ENCODE measurements at regions not wholly inside any gene's neighbourhood (a gene's known extent, or its start where the extent isn't known, plus 50 kb on each side); places are given as distances from the start of the nearest gene placed in this dataset.

DNA sequence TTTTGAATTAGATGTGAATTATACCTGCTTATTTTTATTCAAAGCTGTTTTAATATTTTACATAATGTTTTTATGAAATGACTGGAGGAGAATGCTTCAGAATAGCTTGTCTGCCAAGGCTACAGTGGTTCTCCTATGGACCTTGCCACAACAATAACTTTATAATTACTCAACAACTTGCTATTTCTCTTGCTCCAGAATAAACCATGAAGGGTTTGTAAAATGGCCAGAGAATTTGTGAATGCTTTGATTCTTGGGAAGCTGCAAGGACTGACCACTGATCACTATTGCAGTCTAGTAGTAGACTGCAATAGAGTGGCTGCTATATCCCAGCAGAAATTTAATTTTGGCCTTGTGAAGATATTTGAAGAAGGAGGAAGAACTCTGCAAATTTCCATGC, 199.7 kb downstream of the FAT3 start (continued):
- TF ChIP-seq, protein P1, sequence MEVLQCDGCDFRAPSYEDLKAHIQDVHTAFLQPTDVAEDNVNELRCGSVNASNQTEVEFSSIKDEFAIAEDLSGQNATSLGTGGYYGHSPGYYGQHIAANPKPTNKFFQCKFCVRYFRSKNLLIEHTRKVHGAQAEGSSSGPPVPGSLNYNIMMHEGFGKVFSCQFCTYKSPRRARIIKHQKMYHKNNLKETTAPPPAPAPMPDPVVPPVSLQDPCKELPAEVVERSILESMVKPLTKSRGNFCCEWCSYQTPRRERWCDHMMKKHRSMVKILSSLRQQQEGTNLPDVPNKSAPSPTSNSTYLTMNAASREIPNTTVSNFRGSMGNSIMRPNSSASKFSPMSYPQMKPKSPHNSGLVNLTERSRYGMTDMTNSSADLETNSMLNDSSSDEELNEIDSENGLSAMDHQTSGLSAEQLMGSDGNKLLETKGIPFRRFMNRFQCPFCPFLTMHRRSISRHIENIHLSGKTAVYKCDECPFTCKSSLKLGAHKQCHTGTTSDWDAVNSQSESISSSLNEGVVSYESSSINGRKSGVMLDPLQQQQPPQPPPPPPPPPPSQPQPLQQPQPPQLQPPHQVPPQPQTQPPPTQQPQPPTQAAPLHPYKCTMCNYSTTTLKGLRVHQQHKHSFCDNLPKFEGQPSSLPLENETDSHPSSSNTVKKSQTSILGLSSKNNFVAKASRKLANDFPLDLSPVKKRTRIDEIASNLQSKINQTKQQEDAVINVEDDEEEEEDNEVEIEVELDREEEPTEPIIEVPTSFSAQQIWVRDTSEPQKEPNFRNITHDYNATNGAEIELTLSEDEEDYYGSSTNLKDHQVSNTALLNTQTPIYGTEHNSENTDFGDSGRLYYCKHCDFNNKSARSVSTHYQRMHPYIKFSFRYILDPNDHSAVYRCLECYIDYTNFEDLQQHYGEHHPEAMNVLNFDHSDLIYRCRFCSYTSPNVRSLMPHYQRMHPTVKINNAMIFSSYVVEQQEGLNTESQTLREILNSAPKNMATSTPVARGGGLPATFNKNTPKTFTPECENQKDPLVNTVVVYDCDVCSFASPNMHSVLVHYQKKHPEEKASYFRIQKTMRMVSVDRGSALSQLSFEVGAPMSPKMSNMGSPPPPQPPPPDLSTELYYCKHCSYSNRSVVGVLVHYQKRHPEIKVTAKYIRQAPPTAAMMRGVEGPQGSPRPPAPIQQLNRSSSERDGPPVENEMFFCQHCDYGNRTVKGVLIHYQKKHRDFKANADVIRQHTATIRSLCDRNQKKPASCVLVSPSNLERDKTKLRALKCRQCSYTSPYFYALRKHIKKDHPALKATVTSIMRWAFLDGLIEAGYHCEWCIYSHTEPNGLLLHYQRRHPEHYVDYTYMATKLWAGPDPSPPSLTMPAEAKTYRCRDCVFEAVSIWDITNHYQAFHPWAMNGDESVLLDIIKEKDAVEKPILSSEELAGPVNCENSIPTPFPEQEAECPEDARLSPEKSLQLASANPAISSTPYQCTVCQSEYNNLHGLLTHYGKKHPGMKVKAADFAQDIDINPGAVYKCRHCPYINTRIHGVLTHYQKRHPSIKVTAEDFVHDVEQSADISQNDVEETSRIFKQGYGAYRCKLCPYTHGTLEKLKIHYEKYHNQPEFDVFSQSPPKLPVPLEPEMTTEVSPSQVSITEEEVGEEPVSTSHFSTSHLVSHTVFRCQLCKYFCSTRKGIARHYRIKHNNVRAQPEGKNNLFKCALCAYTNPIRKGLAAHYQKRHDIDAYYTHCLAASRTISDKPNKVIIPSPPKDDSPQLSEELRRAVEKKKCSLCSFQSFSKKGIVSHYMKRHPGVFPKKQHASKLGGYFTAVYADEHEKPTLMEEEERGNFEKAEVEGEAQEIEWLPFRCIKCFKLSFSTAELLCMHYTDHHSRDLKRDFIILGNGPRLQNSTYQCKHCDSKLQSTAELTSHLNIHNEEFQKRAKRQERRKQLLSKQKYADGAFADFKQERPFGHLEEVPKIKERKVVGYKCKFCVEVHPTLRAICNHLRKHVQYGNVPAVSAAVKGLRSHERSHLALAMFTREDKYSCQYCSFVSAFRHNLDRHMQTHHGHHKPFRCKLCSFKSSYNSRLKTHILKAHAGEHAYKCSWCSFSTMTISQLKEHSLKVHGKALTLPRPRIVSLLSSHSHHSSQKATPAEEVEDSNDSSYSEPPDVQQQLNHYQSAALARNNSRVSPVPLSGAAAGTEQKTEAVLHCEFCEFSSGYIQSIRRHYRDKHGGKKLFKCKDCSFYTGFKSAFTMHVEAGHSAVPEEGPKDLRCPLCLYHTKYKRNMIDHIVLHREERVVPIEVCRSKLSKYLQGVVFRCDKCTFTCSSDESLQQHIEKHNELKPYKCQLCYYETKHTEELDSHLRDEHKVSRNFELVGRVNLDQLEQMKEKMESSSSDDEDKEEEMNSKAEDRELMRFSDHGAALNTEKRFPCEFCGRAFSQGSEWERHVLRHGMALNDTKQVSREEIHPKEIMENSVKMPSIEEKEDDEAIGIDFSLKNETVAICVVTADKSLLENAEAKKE (CRISPR knock-in tag; IDR thresholded peaks at IDR 0.05), result no peak
- TF ChIP-seq, protein P2, sequence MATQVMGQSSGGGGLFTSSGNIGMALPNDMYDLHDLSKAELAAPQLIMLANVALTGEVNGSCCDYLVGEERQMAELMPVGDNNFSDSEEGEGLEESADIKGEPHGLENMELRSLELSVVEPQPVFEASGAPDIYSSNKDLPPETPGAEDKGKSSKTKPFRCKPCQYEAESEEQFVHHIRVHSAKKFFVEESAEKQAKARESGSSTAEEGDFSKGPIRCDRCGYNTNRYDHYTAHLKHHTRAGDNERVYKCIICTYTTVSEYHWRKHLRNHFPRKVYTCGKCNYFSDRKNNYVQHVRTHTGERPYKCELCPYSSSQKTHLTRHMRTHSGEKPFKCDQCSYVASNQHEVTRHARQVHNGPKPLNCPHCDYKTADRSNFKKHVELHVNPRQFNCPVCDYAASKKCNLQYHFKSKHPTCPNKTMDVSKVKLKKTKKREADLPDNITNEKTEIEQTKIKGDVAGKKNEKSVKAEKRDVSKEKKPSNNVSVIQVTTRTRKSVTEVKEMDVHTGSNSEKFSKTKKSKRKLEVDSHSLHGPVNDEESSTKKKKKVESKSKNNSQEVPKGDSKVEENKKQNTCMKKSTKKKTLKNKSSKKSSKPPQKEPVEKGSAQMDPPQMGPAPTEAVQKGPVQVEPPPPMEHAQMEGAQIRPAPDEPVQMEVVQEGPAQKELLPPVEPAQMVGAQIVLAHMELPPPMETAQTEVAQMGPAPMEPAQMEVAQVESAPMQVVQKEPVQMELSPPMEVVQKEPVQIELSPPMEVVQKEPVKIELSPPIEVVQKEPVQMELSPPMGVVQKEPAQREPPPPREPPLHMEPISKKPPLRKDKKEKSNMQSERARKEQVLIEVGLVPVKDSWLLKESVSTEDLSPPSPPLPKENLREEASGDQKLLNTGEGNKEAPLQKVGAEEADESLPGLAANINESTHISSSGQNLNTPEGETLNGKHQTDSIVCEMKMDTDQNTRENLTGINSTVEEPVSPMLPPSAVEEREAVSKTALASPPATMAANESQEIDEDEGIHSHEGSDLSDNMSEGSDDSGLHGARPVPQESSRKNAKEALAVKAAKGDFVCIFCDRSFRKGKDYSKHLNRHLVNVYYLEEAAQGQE (IDR thresholded peaks at IDR 0.05; ENCODE audit: unreplicated experiment), result no peak
- TF ChIP-seq EZH2 (IDR thresholded peaks at IDR 0.05; ENCODE audit: low read depth, unreplicated experiment), result no peak
- no peak for TF ChIP-seq ZNF331 (CRISPR knock-in tag; IDR thresholded peaks at IDR 0.05; ENCODE audit: low read depth)

DNA sequence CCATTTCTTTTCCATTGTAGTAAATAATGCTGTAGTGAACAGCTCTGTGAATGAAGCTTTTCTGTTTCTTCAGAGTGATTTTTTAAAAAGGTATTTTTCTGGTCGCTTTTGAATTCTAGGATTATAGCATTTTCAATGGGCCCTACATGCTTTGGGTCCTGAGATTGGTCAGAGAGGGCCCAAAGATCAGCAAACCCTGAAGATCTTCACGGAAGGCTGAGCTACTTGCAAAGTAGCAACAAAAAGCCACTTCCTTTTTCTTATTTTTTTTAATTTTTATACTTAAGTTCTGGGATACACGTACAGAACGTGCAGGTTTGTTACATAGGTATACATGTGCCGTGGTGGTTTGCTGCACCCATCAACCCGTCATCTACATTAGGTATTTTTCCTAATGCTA, 200.5 kb downstream of the FAT3 start:
- Histone ChIP-seq H3F3A (replicated peaks; ENCODE audit: low read depth) (no peaks in the 10 kb centered on the region), H2AFZ (no peak overlapping the region), H3K79me2 (replicated peaks; ENCODE audit: insufficient read depth) (peaks cover 92% of the 10 kb centered on the region), H3K4me2 (no peak overlapping the region), H4K20me1 (replicated peaks; ENCODE audit: insufficient read depth) (no peaks in the 10 kb centered on the region), H3K36me3 (ENCODE audit: insufficient read depth) (0 out of 2 replicates have a peak, but pooled peaks cover 3% of the 10 kb centered on the region), H3K4me3 (no peak overlapping the region), H3K27ac (ENCODE audit: low read depth) (no peak overlapping the region), H3K9me2 (ENCODE audit: insufficient read depth) (no peaks in the 10 kb centered on the region), H3K27me3 (ENCODE audit: insufficient read depth) (no peaks in the 10 kb centered on the region), H3K4me1 (ENCODE audit: insufficient read depth) (no peaks in the 10 kb centered on the region)
- Mint-ChIP-seq H3K9me3 (peaks cover 41% of the 10 kb centered on the region), H3K27me3 (ENCODE audit: insufficient read depth, low read depth, poor library complexity) (peaks cover 5% of the 10 kb centered on the region), H3K36me3 (ENCODE audit: low read depth) (peaks cover 55% of the 10 kb centered on the region), H3K27ac (no peak overlapping the region), H3K4me3 (no peak overlapping the region), H3K4me1 (peaks cover 12% of the 10 kb centered on the region)
- DNase-seq (ENCODE audit: low spot score) (no peak), ATAC-seq (no peak)
- TF ChIP-seq, protein P3, sequence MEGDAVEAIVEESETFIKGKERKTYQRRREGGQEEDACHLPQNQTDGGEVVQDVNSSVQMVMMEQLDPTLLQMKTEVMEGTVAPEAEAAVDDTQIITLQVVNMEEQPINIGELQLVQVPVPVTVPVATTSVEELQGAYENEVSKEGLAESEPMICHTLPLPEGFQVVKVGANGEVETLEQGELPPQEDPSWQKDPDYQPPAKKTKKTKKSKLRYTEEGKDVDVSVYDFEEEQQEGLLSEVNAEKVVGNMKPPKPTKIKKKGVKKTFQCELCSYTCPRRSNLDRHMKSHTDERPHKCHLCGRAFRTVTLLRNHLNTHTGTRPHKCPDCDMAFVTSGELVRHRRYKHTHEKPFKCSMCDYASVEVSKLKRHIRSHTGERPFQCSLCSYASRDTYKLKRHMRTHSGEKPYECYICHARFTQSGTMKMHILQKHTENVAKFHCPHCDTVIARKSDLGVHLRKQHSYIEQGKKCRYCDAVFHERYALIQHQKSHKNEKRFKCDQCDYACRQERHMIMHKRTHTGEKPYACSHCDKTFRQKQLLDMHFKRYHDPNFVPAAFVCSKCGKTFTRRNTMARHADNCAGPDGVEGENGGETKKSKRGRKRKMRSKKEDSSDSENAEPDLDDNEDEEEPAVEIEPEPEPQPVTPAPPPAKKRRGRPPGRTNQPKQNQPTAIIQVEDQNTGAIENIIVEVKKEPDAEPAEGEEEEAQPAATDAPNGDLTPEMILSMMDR (conservative IDR thresholded peaks at IDR 0.05; ENCODE audit: low read depth in 2 of 2), result no peak

Measured in GM23338 (cell line).